ENCODE measurements at regions not wholly inside any gene's neighbourhood (a gene's known extent, or its start where the extent isn't known, plus 50 kb on each side); places are given as distances from the start of the nearest gene placed in this dataset.

DNA sequence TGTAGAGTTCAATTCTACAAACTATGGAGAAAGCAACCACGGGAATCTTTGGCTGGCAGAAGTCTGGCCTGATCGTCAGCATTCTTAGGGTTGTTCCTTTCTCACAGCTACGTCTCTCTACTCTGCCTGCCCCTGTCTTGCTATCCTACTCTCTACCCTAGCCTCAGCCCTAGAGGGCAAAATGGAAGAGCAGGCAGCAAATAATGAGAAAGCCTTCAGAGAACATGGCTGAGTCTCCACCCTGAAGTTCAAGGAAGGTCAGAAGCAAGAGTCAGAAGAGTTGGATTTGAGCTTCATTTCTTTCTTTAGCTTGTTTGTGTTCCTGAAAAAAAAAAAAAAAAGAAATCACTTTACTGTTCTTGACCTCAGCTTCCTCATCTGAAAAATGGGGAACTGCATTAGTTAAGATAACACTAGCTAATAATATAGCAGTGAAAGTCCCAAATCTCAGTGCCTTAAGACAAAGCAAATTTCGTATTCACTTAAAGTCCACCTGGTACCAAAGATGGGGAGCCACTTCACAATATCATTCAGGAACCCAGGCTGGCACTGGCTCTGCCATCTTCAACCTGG is 50.2 kb upstream of the CCND2 start:
- TF ChIP-seq ZNF354C (tag by site-specific recombination; IDR thresholded peaks at IDR 0.05; ENCODE audit: borderline replicate concordance, low read depth) = no peak
- TF ChIP-seq ZNF324 (tag by site-specific recombination; IDR thresholded peaks at IDR 0.05) = no peak
- TF ChIP-seq ZNF211 (tag by site-specific recombination; IDR thresholded peaks at IDR 0.05; ENCODE audit: low read depth) = no peak
- TF ChIP-seq, protein P1, sequence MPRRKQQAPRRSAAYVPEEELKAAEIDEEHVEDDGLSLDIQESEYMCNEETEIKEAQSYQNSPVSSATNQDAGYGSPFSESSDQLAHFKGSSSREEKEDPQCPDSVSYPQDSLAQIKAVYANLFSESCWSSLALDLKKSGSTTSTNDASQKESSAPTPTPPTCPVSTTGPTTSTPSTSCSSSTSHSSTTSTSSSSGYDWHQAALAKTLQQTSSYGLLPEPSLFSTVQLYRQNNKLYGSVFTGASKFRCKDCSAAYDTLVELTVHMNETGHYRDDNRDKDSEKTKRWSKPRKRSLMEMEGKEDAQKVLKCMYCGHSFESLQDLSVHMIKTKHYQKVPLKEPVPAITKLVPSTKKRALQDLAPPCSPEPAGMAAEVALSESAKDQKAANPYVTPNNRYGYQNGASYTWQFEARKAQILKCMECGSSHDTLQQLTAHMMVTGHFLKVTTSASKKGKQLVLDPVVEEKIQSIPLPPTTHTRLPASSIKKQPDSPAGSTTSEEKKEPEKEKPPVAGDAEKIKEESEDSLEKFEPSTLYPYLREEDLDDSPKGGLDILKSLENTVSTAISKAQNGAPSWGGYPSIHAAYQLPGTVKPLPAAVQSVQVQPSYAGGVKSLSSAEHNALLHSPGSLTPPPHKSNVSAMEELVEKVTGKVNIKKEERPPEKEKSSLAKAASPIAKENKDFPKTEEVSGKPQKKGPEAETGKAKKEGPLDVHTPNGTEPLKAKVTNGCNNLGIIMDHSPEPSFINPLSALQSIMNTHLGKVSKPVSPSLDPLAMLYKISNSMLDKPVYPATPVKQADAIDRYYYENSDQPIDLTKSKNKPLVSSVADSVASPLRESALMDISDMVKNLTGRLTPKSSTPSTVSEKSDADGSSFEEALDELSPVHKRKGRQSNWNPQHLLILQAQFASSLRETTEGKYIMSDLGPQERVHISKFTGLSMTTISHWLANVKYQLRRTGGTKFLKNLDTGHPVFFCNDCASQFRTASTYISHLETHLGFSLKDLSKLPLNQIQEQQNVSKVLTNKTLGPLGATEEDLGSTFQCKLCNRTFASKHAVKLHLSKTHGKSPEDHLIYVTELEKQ (tag by site-specific recombination; IDR thresholded peaks at IDR 0.05; ENCODE audit: borderline replicate concordance) = no peak
- TF ChIP-seq ZNF223 (tag by site-specific recombination; IDR thresholded peaks at IDR 0.05) = no peak
- no peak for TF ChIP-seq ZNF133 (tag by site-specific recombination; IDR thresholded peaks at IDR 0.05)
- no peak for TF ChIP-seq ZNF112 (tag by site-specific recombination; IDR thresholded peaks at IDR 0.05)
- TF ChIP-seq, protein P2, sequence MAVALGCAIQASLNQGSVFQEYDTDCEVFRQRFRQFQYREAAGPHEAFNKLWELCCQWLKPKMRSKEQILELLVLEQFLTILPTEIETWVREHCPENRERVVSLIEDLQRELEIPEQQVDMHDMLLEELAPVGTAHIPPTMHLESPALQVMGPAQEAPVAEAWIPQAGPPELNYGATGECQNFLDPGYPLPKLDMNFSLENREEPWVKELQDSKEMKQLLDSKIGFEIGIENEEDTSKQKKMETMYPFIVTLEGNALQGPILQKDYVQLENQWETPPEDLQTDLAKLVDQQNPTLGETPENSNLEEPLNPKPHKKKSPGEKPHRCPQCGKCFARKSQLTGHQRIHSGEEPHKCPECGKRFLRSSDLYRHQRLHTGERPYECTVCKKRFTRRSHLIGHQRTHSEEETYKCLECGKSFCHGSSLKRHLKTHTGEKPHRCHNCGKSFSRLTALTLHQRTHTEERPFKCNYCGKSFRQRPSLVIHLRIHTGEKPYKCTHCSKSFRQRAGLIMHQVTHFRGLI (tag by site-specific recombination; IDR thresholded peaks at IDR 0.05) = no peak
- no peak for TF ChIP-seq ZNF747 (tag by site-specific recombination; IDR thresholded peaks at IDR 0.05)
- no peak for TF ChIP-seq SCRT2 (tag by site-specific recombination; IDR thresholded peaks at IDR 0.05)
- no peak for TF ChIP-seq ZNF501 (tag by site-specific recombination; IDR thresholded peaks at IDR 0.05)
- no peak for TF ChIP-seq BCL11B (tag by site-specific recombination; IDR thresholded peaks at IDR 0.05; ENCODE audit: low read depth)
- TF ChIP-seq ZNF624 (tag by site-specific recombination; IDR thresholded peaks at IDR 0.05) = no peak
- TF ChIP-seq, protein P3, sequence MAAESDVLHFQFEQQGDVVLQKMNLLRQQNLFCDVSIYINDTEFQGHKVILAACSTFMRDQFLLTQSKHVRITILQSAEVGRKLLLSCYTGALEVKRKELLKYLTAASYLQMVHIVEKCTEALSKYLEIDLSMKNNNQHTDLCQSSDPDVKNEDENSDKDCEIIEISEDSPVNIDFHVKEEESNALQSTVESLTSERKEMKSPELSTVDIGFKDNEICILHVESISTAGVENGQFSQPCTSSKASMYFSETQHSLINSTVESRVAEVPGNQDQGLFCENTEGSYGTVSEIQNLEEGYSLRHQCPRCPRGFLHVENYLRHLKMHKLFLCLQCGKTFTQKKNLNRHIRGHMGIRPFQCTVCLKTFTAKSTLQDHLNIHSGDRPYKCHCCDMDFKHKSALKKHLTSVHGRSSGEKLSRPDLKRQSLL (tag by site-specific recombination; IDR thresholded peaks at IDR 0.05) = no peak
- TF ChIP-seq ZNF366 (tag by site-specific recombination; conservative IDR thresholded peaks at IDR 0.05) = no peak
- TF ChIP-seq, protein P4, sequence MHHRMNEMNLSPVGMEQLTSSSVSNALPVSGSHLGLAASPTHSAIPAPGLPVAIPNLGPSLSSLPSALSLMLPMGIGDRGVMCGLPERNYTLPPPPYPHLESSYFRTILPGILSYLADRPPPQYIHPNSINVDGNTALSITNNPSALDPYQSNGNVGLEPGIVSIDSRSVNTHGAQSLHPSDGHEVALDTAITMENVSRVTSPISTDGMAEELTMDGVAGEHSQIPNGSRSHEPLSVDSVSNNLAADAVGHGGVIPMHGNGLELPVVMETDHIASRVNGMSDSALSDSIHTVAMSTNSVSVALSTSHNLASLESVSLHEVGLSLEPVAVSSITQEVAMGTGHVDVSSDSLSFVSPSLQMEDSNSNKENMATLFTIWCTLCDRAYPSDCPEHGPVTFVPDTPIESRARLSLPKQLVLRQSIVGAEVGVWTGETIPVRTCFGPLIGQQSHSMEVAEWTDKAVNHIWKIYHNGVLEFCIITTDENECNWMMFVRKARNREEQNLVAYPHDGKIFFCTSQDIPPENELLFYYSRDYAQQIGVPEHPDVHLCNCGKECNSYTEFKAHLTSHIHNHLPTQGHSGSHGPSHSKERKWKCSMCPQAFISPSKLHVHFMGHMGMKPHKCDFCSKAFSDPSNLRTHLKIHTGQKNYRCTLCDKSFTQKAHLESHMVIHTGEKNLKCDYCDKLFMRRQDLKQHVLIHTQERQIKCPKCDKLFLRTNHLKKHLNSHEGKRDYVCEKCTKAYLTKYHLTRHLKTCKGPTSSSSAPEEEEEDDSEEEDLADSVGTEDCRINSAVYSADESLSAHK (tag by site-specific recombination; IDR thresholded peaks at IDR 0.05) = no peak
- TF ChIP-seq, protein P5, sequence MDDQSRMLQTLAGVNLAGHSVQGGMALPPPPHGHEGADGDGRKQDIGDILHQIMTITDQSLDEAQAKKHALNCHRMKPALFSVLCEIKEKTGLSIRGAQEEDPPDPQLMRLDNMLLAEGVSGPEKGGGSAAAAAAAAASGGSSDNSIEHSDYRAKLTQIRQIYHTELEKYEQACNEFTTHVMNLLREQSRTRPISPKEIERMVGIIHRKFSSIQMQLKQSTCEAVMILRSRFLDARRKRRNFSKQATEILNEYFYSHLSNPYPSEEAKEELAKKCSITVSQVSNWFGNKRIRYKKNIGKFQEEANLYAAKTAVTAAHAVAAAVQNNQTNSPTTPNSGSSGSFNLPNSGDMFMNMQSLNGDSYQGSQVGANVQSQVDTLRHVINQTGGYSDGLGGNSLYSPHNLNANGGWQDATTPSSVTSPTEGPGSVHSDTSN (CRISPR knock-in tag; IDR thresholded peaks at IDR 0.05) = no peak
- TF ChIP-seq ZNF302 (tag by site-specific recombination; IDR thresholded peaks at IDR 0.05; ENCODE audit: low read depth) = no peak
- POLR2A ChIA-PET = no interaction called here
- CTCF ChIA-PET = no interaction called here

More for the DNA sequence above, 50.2 kb upstream of the CCND2 start:
- no peaks in the 10 kb centered on the region for H3K36me3 ChIP-seq (ENCODE audit: control insufficient read depth in 2 of 2, insufficient read depth in 1 of 2, low read length in 2 of 2)
- H3K4me3 ChIP-seq (ENCODE audit: low read depth, low read length) = no peak overlapping the region
- no peak overlapping the region for H3K27ac ChIP-seq (ENCODE audit: extremely low read depth, low read depth, low read length)
- no peaks in the 10 kb centered on the region for H3K9me3 ChIP-seq (ENCODE audit: control insufficient read depth, insufficient read depth, low read depth, low read length)
- no peaks in the 10 kb centered on the region for H3K4me1 ChIP-seq (ENCODE audit: control insufficient read depth, insufficient read depth, low read length)
